Esophagus squamous epithelium (tissue), 4 donors: ENCODE measurements at regions not wholly inside any gene's neighbourhood (a gene's known extent, or its start where the extent isn't known, plus 50 kb on each side); places are given as distances from the start of the nearest gene placed in this dataset.

ENCODE experiments used
- POLR2A ChIP-seq, 4 donors: fragments of 450-650 bp; IDR thresholded peaks; one replicate each; pipeline ENCODE4 v1.6.1; 2017; ENCODE audit warnings: antibody characterized with exemption in 4 of 4, mild to moderate bottlenecking in 4 of 4, moderate library complexity in 3 of 4
- TF ChIP-seq, protein P1 (sequence below), 6 experiments: fragments of 450-650 bp in 4 of 6; fragments of 200-600 bp in 2 of 6; sonication (generic) in 2 of 6; IDR thresholded peaks; one replicate each; pipeline ENCODE4 v1.5.1; 2016 to 2019; ENCODE audit warnings: antibody characterized with exemption in 6 of 6, mild to moderate bottlenecking in 4 of 6, moderate library complexity in 4 of 6

DNA sequence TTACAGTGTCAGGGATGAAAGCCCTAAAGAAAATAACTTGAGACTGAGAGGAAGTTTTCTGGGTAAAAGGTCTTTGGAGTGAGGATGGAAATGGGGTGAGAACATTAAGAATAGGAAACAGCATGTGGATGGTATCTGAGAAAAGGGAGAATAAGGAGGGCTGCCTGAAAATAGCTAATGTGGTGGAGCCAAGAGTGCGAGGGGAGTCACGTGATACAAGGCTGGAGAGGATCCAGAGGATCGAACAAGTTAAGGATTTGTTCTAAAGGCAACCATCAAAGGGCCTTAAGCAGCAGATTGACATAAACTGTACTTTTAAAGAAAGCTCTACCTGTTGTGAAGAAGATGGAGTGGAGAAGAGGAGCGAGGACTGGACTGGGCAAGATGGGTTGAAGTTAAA is 347.4 kb upstream of the AGA start:
- TF ChIP-seq, protein P1, sequence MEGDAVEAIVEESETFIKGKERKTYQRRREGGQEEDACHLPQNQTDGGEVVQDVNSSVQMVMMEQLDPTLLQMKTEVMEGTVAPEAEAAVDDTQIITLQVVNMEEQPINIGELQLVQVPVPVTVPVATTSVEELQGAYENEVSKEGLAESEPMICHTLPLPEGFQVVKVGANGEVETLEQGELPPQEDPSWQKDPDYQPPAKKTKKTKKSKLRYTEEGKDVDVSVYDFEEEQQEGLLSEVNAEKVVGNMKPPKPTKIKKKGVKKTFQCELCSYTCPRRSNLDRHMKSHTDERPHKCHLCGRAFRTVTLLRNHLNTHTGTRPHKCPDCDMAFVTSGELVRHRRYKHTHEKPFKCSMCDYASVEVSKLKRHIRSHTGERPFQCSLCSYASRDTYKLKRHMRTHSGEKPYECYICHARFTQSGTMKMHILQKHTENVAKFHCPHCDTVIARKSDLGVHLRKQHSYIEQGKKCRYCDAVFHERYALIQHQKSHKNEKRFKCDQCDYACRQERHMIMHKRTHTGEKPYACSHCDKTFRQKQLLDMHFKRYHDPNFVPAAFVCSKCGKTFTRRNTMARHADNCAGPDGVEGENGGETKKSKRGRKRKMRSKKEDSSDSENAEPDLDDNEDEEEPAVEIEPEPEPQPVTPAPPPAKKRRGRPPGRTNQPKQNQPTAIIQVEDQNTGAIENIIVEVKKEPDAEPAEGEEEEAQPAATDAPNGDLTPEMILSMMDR (IDR thresholded peaks at IDR 0.05), result no peak
- no peak for TF ChIP-seq POLR2A (IDR thresholded peaks at IDR 0.05)
